GM12873 (cell line): ENCODE measurements at regions not wholly inside any gene's neighbourhood (a gene's known extent, or its start where the extent isn't known, plus 50 kb on each side); places are given as distances from the start of the nearest gene placed in this dataset.

ENCODE experiments used
- TF ChIP-seq, protein P1 (sequence below): IDR thresholded peaks from 2 replicates; pipeline ENCODE4 v1.5.1; 2012; ENCODE audit warnings: low read depth, mild to moderate bottlenecking, moderate library complexity, low read length, control low read depth; ENCODE audit not compliant: insufficient read depth; ENCODE audit errors: missing control alignments

GRCh38 chr14:38790916-38791315, 312.1 kb downstream of the SEC23A start:
- TF ChIP-seq, protein P1, sequence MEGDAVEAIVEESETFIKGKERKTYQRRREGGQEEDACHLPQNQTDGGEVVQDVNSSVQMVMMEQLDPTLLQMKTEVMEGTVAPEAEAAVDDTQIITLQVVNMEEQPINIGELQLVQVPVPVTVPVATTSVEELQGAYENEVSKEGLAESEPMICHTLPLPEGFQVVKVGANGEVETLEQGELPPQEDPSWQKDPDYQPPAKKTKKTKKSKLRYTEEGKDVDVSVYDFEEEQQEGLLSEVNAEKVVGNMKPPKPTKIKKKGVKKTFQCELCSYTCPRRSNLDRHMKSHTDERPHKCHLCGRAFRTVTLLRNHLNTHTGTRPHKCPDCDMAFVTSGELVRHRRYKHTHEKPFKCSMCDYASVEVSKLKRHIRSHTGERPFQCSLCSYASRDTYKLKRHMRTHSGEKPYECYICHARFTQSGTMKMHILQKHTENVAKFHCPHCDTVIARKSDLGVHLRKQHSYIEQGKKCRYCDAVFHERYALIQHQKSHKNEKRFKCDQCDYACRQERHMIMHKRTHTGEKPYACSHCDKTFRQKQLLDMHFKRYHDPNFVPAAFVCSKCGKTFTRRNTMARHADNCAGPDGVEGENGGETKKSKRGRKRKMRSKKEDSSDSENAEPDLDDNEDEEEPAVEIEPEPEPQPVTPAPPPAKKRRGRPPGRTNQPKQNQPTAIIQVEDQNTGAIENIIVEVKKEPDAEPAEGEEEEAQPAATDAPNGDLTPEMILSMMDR, result no peak

- TF ChIP-seq, protein P1, result no peak
Measured at GRCh38 chr14:38789805-38790204, 313.2 kb downstream of the SEC23A start.

GRCh38 chr14:38788060-38788459, 315.0 kb downstream of the SEC23A start:
- TF ChIP-seq, protein P1, result no peak

GRCh38 chr14:38786921-38787320, 316.1 kb downstream of the SEC23A start:
- TF ChIP-seq, protein P1, result no peak

DNA sequence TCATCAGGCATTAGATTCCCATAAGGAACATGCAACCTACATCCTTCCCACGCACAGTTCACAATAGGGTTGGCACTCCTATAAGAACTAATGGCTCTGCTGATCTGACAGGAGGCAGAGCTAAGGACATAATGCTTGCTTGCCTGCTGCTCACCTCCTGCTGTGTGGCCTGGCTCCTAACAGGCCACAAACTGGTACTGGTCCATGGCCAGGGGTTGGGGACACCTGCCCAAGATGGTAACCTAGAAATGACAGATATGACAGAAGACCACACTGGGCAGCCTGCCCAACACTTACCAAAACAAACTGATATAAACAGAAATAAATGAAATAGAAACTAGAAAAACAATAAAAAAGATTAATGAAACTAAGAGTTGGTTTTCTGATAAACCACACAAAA, 325.6 kb downstream of the SEC23A start:
- TF ChIP-seq, protein P1, result no peak

- TF ChIP-seq, protein P1, result no peak
Measured at GRCh38 chr14:38775986-38776385, 327.0 kb downstream of the SEC23A start.

DNA sequence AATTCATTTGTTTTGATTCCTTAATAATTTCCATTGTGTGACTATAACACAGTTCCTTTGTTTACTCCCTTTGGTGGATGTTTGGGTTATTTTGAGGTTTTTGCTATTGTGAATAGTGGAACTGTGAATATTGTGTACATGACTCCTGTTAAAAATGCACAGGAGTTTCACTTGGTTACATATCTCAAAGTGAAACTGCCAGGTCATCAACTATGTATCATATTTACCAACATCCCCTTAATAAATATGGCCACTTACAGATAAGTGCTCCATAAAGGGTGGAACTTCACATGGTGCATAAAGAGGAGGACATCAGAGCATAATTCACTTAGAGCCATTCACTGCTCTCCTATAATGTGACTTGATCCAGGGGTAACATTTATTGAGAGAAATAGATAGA, 328.9 kb downstream of the SEC23A start:
- TF ChIP-seq, protein P1, result no peak

DNA sequence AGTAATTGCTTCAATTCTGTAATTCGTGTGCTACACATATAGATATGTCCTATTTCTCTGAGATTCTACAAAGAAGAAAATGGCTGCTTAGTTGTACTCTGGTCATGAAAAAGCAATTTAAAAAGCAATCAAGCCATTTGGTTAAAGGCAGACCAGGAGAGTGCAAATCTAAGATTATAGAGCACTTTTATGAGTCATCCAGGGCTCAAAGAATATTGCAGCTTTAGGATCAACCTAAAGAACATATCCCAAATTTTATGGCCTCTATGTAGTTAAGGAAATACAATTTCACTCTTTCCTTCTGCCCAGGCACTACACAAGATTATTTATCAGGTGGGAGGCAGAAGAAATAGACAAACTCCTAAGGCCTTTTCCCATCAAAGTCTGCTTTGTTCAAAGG, 332.8 kb downstream of the SEC23A start:
- TF ChIP-seq, protein P1, result no peak
